ENCODE measurements at regions not wholly inside any gene's neighbourhood (a gene's known extent, or its start where the extent isn't known, plus 50 kb on each side); places are given as distances from the start of the nearest gene placed in this dataset.

- BruUV-seq (replicated peaks), result no TSS peak
- Histone ChIP-seq H3K79me1 (ENCODE audit: low read depth in 1 of 2, low read length in 2 of 2) (no peaks in the 10 kb centered on the region), H3K23ac (ENCODE audit: low read depth, low read length) (no peak overlapping the region), H3K27ac (ENCODE audit: insufficient read depth, low read length) (no peak overlapping the region), H2BK5ac (ENCODE audit: low read depth, low read length, poor library complexity, severe bottlenecking) (no peak overlapping the region), H3K9me1 (ENCODE audit: insufficient read depth, low read length) (no peaks in the 10 kb centered on the region), H2BK120ac (ENCODE audit: low read depth, low read length) (no peak overlapping the region), H3K9me3 (ENCODE audit: control insufficient read depth, insufficient read depth, low read length) (no peaks in the 10 kb centered on the region), H2BK15ac (ENCODE audit: low read depth, low read length) (no peak overlapping the region), H2AK9ac (replicated peaks; ENCODE audit: low read depth, low read length, poor library complexity) (no peak overlapping the region), H4K20me1 (ENCODE audit: insufficient read depth, low read length) (no peaks in the 10 kb centered on the region), H3K56ac (ENCODE audit: extremely low read depth, insufficient read depth, low read length) (no peak overlapping the region), H3K27me3 (ENCODE audit: control insufficient read depth, insufficient read depth, low read length) (no peaks in the 10 kb centered on the region), H3K4me1 (ENCODE audit: control insufficient read depth, insufficient read depth, low read length) (no peaks in the 10 kb centered on the region), H3K36me3 (ENCODE audit: control insufficient read depth, insufficient read depth, low read length) (no peaks in the 10 kb centered on the region), H2AFZ (replicated peaks; ENCODE audit: low read length, poor library complexity) (no peak overlapping the region), H2AK5ac (ENCODE audit: low read depth, low read length) (no peak overlapping the region), H4K5ac (ENCODE audit: low read depth, low read length) (no peak overlapping the region), H3K18ac (ENCODE audit: low read depth, low read length) (no peak overlapping the region), H3K4ac (ENCODE audit: low read depth, low read length) (no peak overlapping the region), H3K9ac (ENCODE audit: low read depth, low read length) (no peak overlapping the region), H3K4me3 (ENCODE audit: insufficient read depth, low read depth, low read length) (no peak overlapping the region), H3K14ac (replicated peaks; ENCODE audit: low read depth, low read length) (no peak overlapping the region), H4K8ac (ENCODE audit: low read depth in 2 of 2, low read length in 2 of 2) (no peak overlapping the region), H2BK20ac (ENCODE audit: low read depth, low read length) (no peak overlapping the region), H4K91ac (ENCODE audit: insufficient read depth, low read depth, low read length) (no peak overlapping the region), H3K4me2 (ENCODE audit: low read depth, low read length) (no peak overlapping the region)
- ATAC-seq (ENCODE audit: low read depth), result no peak
- DNase-seq, result no peak
- 80% methylated on average over 1 of the region's 3 CpGs; no CpG with 5 or more reads in 1 of the 2 experiments for WGBS, 2 experiments (ENCODE audit: extremely low coverage in 2 of 2, insufficient read length in 1 of 2)
- dilution Hi-C loops (cut with HindIII; ENCODE audit: low sequenced_read_pairs, unreplicated experiment), result no loop called here
- intact Hi-C loops (cut with micrococcal nuclease), result no loop called here
- TF ChIP-seq RAD21 (IDR thresholded peaks at IDR 0.05; ENCODE audit: low read length) (no peak), POLR2A (IDR thresholded peaks at IDR 0.05; ENCODE audit: low read depth, low read length) (no peak), CEBPB (IDR thresholded peaks at IDR 0.05; ENCODE audit: low read depth, low read length) (no peak), SMC3 (IDR thresholded peaks at IDR 0.05; ENCODE audit: low read depth, low read length) (no peak), CHD1 (IDR thresholded peaks at IDR 0.05; ENCODE audit: low read depth, low read length) (no peak), RFX5 (IDR thresholded peaks at IDR 0.05; ENCODE audit: low read depth, low read length) (no peak), MAFK (IDR thresholded peaks at IDR 0.05; ENCODE audit: low read depth, low read length) (no peak)
- TF ChIP-seq, protein P1, sequence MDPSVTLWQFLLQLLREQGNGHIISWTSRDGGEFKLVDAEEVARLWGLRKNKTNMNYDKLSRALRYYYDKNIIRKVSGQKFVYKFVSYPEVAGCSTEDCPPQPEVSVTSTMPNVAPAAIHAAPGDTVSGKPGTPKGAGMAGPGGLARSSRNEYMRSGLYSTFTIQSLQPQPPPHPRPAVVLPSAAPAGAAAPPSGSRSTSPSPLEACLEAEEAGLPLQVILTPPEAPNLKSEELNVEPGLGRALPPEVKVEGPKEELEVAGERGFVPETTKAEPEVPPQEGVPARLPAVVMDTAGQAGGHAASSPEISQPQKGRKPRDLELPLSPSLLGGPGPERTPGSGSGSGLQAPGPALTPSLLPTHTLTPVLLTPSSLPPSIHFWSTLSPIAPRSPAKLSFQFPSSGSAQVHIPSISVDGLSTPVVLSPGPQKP (IDR thresholded peaks at IDR 0.05; ENCODE audit: borderline replicate concordance, low read depth, low read length), result no peak
- in situ Hi-C loops (cut with MboI; ENCODE audit: low sequenced_read_pairs), result no loop called here
- ChIA-PET POLR2A (ENCODE audit: unreplicated experiment) (no interaction called here), CTCF (no interaction called here)
Measured at GRCh38 chr18:55967019-55967418, 379.0 kb upstream of the TCF4 start.

Measured in IMR-90 (cell line).